H9 (cell line): ENCODE measurements at regions not wholly inside any gene's neighbourhood (a gene's known extent, or its start where the extent isn't known, plus 50 kb on each side); places are given as distances from the start of the nearest gene placed in this dataset.

ENCODE experiments used
- DNase-seq: peaks from one replicate; pipeline ENCODE4 v3.0.0-alpha.2; 2017
- H2AFZ ChIP-seq: one replicate; pipeline ENCODE4 v1.6.1; 2013; ENCODE audit warnings: mild to moderate bottlenecking, low read length, control low read depth, moderate library complexity
- H2AK5ac ChIP-seq: 2 replicates; pipeline ENCODE4 v1.6.1; 2013; ENCODE audit warnings: low read length, control low read depth, mixed read lengths; ENCODE audit not compliant: insufficient read length
- H2BK120ac ChIP-seq: one replicate; pipeline ENCODE4 v1.6.1; 2013; ENCODE audit warnings: low read depth, mild to moderate bottlenecking, low read length, control low read depth, inconsistent platforms; ENCODE audit not compliant: poor library complexity, severe bottlenecking
- H2BK12ac ChIP-seq: 2 replicates; pipeline ENCODE4 v1.6.1; 2013; ENCODE audit warnings: low read length, control low read depth, mixed read lengths, low read depth; ENCODE audit not compliant: insufficient read length
- H2BK15ac ChIP-seq: 2 replicates; pipeline ENCODE4 v1.6.1; 2013; ENCODE audit warnings: low read depth, low read length, control low read depth
- H2BK20ac ChIP-seq: one replicate; pipeline ENCODE4 v1.6.1; 2013; ENCODE audit warnings: low read depth, mild to moderate bottlenecking, low read length, control low read depth, inconsistent platforms; ENCODE audit not compliant: poor library complexity, severe bottlenecking
- H2BK5ac ChIP-seq: 2 replicates; pipeline ENCODE4 v1.6.1; 2013; ENCODE audit warnings: low read length, control low read depth, mixed read lengths; ENCODE audit not compliant: insufficient read length
- H3K14ac ChIP-seq: 2 replicates; pipeline ENCODE4 v1.6.1; 2013; ENCODE audit warnings: low read length, control low read depth; ENCODE audit not compliant: insufficient read depth
- H3K18ac ChIP-seq: 2 replicates; pipeline ENCODE4 v1.6.1; 2013; ENCODE audit warnings: low read depth, mild to moderate bottlenecking, mixed read lengths, low read length, control low read depth; ENCODE audit not compliant: insufficient read length
- H3K23ac ChIP-seq: 2 replicates; pipeline ENCODE4 v1.6.1; 2013; ENCODE audit warnings: low read length, control low read depth, mixed read lengths, low read depth; ENCODE audit not compliant: insufficient read length
- H3K23me2 ChIP-seq: 2 replicates; pipeline ENCODE4 v1.6.1; 2013; ENCODE audit warnings: low read depth, mild to moderate bottlenecking, mixed read lengths, low read length, control low read depth; ENCODE audit not compliant: insufficient read length, poor library complexity, severe bottlenecking
- H3K27ac ChIP-seq: 2 replicates; pipeline ENCODE4 v1.5.1; 2013; ENCODE audit warnings: low read length, control low read depth, mixed read lengths, low read depth; ENCODE audit not compliant: insufficient read length
- H3K27me3 ChIP-seq: 2 replicates; pipeline ENCODE4 v1.6.1; 2013; ENCODE audit warnings: low read length, control low read depth, inconsistent platforms; ENCODE audit not compliant: insufficient read depth
- H3K4ac ChIP-seq: 2 replicates; pipeline ENCODE4 v1.6.1; 2013; ENCODE audit warnings: low read depth, mild to moderate bottlenecking, control low read depth, inconsistent platforms, low read length, moderate library complexity
- H3K4me1 ChIP-seq: 2 replicates; pipeline ENCODE4 v1.6.1; 2013; ENCODE audit warnings: low read length, control low read depth, inconsistent platforms; ENCODE audit not compliant: insufficient read depth
- H3K4me2 ChIP-seq: 2 replicates; pipeline ENCODE4 v1.6.1; 2013; ENCODE audit warnings: low read length, control low read depth, mixed read lengths; ENCODE audit not compliant: insufficient read length, insufficient read depth
- H3K56ac ChIP-seq: 2 replicates; pipeline ENCODE4 v1.6.1; 2013; ENCODE audit warnings: low read depth, mild to moderate bottlenecking, mixed read lengths, low read length, control low read depth; ENCODE audit not compliant: insufficient read length
- H3K79me1 ChIP-seq: 2 replicates; pipeline ENCODE4 v1.6.1; 2013; ENCODE audit warnings: low read depth, mild to moderate bottlenecking, moderate library complexity, low read length, control low read depth, inconsistent platforms; ENCODE audit not compliant: insufficient read depth, poor library complexity, severe bottlenecking
- H3K79me2 ChIP-seq: 2 replicates; pipeline ENCODE4 v1.6.1; 2013; ENCODE audit warnings: low read length, control low read depth, inconsistent platforms; ENCODE audit not compliant: insufficient read depth
- H3K9ac ChIP-seq: 2 replicates; pipeline ENCODE4 v1.6.1; 2013; ENCODE audit warnings: low read length, control low read depth, mixed read lengths; ENCODE audit not compliant: insufficient read length; ENCODE audit errors: extremely low read depth
- H3K9me3 ChIP-seq: one replicate; pipeline ENCODE4 v1.6.1; 2013; ENCODE audit warnings: low read depth, low read length, inconsistent platforms; ENCODE audit not compliant: control insufficient read depth
- H3T11ph ChIP-seq: one replicate; pipeline ENCODE4 v1.6.1; 2013; ENCODE audit warnings: mild to moderate bottlenecking, low read length, control low read depth, inconsistent platforms
- H4K20me1 ChIP-seq: one replicate; pipeline ENCODE4 v1.6.1; 2013; ENCODE audit not compliant: control insufficient read depth, insufficient read length, insufficient read depth
- H4K5ac ChIP-seq: 2 replicates; pipeline ENCODE4 v1.6.1; 2013; ENCODE audit warnings: low read depth, mild to moderate bottlenecking, mixed read lengths, low read length, control low read depth; ENCODE audit not compliant: insufficient read length
- H4K8ac ChIP-seq: replicated peaks from 2 replicates; pipeline ENCODE4 v1.6.1; 2013; ENCODE audit warnings: low read length, control low read depth, mixed read lengths, low read depth; ENCODE audit not compliant: insufficient read length
- H4K91ac ChIP-seq: 2 replicates; pipeline ENCODE4 v1.6.1; 2013; ENCODE audit warnings: low read depth, mild to moderate bottlenecking, moderate library complexity, mixed read lengths, low read length, control low read depth; ENCODE audit not compliant: insufficient read length
- H3K27ac Mint-ChIP-seq, 3 experiments: 2 replicates in 2 of 3; 3 replicates in 1 of 3; pipeline ENCODE4 v1.8.0; 2020 to 2021; ENCODE audit warnings: mixed read lengths in 3 of 3, mild to moderate bottlenecking in 1 of 3, moderate library complexity in 1 of 3
- H3K27me3 Mint-ChIP-seq: 2 replicates; pipeline ENCODE4 v1.8.0; 2021; ENCODE audit warnings: low read depth, mild to moderate bottlenecking, moderate library complexity, mixed read lengths
- H3K36me3 Mint-ChIP-seq, 3 experiments: 2 replicates in 2 of 3; 3 replicates in 1 of 3; pipeline ENCODE4 v1.8.0; 2020 to 2021; ENCODE audit warnings: low read depth in 3 of 3, mixed read lengths in 3 of 3; ENCODE audit not compliant: insufficient read depth in 1 of 3
- H3K4me1 Mint-ChIP-seq, 2 experiments: 2 replicates each; pipeline ENCODE4 v1.8.0; 2020; ENCODE audit warnings: mixed read lengths in 2 of 2
- H3K4me3 Mint-ChIP-seq, 2 experiments: 2 replicates in 1 of 2; 3 replicates in 1 of 2; pipeline ENCODE4 v1.8.0; 2020 to 2021; ENCODE audit warnings: mild to moderate bottlenecking in 2 of 2, mixed read lengths in 2 of 2, moderate library complexity in 1 of 2
- H3K9me3 Mint-ChIP-seq, 2 experiments: 2 replicates in 1 of 2; 3 replicates in 1 of 2; pipeline ENCODE4 v1.8.0; 2020; ENCODE audit warnings: mild to moderate bottlenecking in 2 of 2, mixed read lengths in 2 of 2, moderate library complexity in 1 of 2
- WGBS: extraction: QIAGEN DNeasy Blood & Tissue Kit; methylation state at CpG from one replicate; pipeline ENCODE4 v1.1.7; 2013; ENCODE audit warnings: missing lambda C conversion rate, low lambda C conversion rate, mixed read lengths; ENCODE audit not compliant: insufficient read length; ENCODE audit errors: extremely low coverage; 5-methylcytosine and 5-hydroxymethylcytosine counted together
- TF ChIP-seq, protein P1 (sequence below): fragments of 200-600 bp; sonication (generic); conservative IDR thresholded peaks from 3 replicates; pipeline ENCODE4 v1.8.0; 2021; ENCODE audit warnings: antibody characterized with exemption, mild to moderate bottlenecking

DNA sequence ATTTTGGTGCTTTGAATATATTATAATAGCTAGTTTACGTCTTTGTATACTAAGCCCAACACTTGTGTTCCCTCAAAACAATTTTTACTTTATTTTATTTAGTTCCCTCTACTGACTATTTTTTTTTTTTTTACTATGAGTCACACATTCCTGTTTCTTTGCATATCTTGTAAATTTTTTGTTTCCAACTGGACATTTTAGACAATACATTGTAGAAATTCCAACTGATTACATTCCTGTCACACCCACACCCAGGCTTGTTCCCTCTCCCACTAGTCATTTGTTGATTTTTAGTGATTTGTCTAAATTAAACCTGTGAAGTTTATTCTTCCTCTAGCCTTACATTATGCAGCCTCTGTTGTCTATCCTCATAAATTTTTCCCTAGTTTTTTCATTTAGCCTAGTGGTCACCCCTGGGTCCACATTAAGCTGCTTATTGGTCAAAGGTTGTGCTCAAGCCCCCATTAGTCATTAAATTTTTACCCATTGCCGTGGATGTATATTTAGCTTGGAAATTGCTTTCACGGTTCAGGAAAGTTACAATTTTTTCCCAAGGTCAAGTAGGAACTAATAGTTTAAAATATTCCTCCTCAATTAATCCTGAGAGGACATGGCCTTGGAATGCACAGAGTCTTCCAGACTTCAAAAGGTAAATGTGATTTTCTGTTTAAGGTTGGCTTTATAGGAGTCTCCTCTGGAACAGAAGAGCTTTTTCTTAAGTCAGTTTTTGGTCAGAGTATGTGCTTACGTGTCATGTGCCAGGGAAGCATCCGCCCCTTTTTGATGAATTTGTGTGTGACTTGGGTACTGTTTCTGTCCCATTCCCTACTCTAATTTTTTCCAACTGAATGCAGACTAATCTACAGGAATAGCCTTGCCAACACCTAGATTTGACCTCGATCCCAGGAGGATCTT, 207.6 kb upstream of the TMEM72 start:
- WGBS: no CpG with 5 or more reads among the region's 6 CpGs
- peaks cover 17% of the 10 kb centered on the region in 2 experiments for H3K9me3 Mint-ChIP-seq
- H3K79me1 ChIP-seq: no peaks in the 10 kb centered on the region

More for the DNA sequence above, 207.6 kb upstream of the TMEM72 start:
- no peak overlapping the region for H3K18ac ChIP-seq
- H2AK5ac ChIP-seq: no peak overlapping the region
- H3K4me3 Mint-ChIP-seq: no peak overlapping the region
- H2AFZ ChIP-seq: no peak overlapping the region
- no peak overlapping the region for H4K5ac ChIP-seq
- no peaks in the 10 kb centered on the region for H3K23me2 ChIP-seq
- no peak overlapping the region for H3K14ac ChIP-seq
- no peak for DNase-seq
- no peak overlapping the region for H3K23ac ChIP-seq
- H2BK5ac ChIP-seq: no peak overlapping the region
- H3K4ac ChIP-seq: no peak overlapping the region
- no peak overlapping the region for H3T11ph ChIP-seq
- no peaks in the 10 kb centered on the region for H4K20me1 ChIP-seq
- H3K27me3 Mint-ChIP-seq: peaks cover 7% of the 10 kb centered on the region; the same call in 1 of the 2 replicates
- no peak overlapping the region for H4K91ac ChIP-seq
- H3K27ac ChIP-seq: no peak overlapping the region
- H3K79me2 ChIP-seq: no peaks in the 10 kb centered on the region
- TF ChIP-seq, protein P1, sequence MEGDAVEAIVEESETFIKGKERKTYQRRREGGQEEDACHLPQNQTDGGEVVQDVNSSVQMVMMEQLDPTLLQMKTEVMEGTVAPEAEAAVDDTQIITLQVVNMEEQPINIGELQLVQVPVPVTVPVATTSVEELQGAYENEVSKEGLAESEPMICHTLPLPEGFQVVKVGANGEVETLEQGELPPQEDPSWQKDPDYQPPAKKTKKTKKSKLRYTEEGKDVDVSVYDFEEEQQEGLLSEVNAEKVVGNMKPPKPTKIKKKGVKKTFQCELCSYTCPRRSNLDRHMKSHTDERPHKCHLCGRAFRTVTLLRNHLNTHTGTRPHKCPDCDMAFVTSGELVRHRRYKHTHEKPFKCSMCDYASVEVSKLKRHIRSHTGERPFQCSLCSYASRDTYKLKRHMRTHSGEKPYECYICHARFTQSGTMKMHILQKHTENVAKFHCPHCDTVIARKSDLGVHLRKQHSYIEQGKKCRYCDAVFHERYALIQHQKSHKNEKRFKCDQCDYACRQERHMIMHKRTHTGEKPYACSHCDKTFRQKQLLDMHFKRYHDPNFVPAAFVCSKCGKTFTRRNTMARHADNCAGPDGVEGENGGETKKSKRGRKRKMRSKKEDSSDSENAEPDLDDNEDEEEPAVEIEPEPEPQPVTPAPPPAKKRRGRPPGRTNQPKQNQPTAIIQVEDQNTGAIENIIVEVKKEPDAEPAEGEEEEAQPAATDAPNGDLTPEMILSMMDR: no peak
- H3K4me1 Mint-ChIP-seq: no peaks in the 10 kb centered on the region
- no peak overlapping the region for H3K9ac ChIP-seq
- no peaks in the 10 kb centered on the region for H3K27me3 ChIP-seq
- H3K9me3 ChIP-seq: no peaks in the 10 kb centered on the region
- H4K8ac ChIP-seq: no peak overlapping the region
- no peak overlapping the region for H3K4me2 ChIP-seq
- no peak overlapping the region for H2BK20ac ChIP-seq
- no peaks in the 10 kb centered on the region for H3K4me1 ChIP-seq
- peaks cover 0 to 9% (median 0%) of the 10 kb centered on the region in 3 experiments; a peak in 3 of 7 replicates for H3K36me3 Mint-ChIP-seq
- H3K27ac Mint-ChIP-seq: no peak overlapping the region
- H2BK120ac ChIP-seq: no peak overlapping the region
- no peak overlapping the region for H2BK15ac ChIP-seq
- H2BK12ac ChIP-seq: no peak overlapping the region
- no peak overlapping the region for H3K56ac ChIP-seq
